Ishikawa (cell line): ENCODE measurements at regions not wholly inside any gene's neighbourhood (a gene's known extent, or its start where the extent isn't known, plus 50 kb on each side); places are given as distances from the start of the nearest gene placed in this dataset.

Source experiments
- CEBPB ChIP-seq: IDR thresholded peaks from 2 replicates; pipeline ENCODE4 v1.6.1; 2012
- CREB1 ChIP-seq: IDR thresholded peaks from 2 replicates; pipeline ENCODE4 v1.6.1; 2012; ENCODE audit warnings: low read depth
- EGR1 ChIP-seq: IDR thresholded peaks from 2 replicates; pipeline ENCODE4 v1.6.1; 2012
- EP300 ChIP-seq: IDR thresholded peaks from 2 replicates; pipeline ENCODE4 v1.6.1; 2012; ENCODE audit warnings: borderline replicate concordance
- FOXM1 ChIP-seq: IDR thresholded peaks from 2 replicates; pipeline ENCODE4 v1.6.1; 2012; ENCODE audit warnings: low read depth, borderline replicate concordance
- MAX ChIP-seq: IDR thresholded peaks from 2 replicates; pipeline ENCODE4 v1.6.1; 2012
- NFIC ChIP-seq: IDR thresholded peaks from 2 replicates; pipeline ENCODE4 v1.6.1; 2012
- RAD21 ChIP-seq: IDR thresholded peaks from 2 replicates; pipeline ENCODE4 v1.6.1; 2012; ENCODE audit warnings: low read depth
- REST ChIP-seq: IDR thresholded peaks from 2 replicates; pipeline ENCODE4 v1.6.1; 2012; ENCODE audit warnings: low read depth, mild to moderate bottlenecking
- TAF1 ChIP-seq: IDR thresholded peaks from 2 replicates; pipeline ENCODE4 v1.6.1; 2012; ENCODE audit warnings: low read depth, mild to moderate bottlenecking
- TCF12 ChIP-seq: IDR thresholded peaks from 2 replicates; pipeline ENCODE4 v1.6.1; 2012; ENCODE audit warnings: low read depth
- TEAD4 ChIP-seq: IDR thresholded peaks from 2 replicates; pipeline ENCODE4 v1.6.1; 2012
- USF1 ChIP-seq: IDR thresholded peaks from 2 replicates; pipeline ENCODE4 v1.6.1; 2012
- YY1 ChIP-seq: IDR thresholded peaks from 2 replicates; pipeline ENCODE4 v1.6.1; 2012; ENCODE audit warnings: low read depth
- ZBTB7A ChIP-seq: IDR thresholded peaks from 2 replicates; pipeline ENCODE4 v1.6.1; 2012; ENCODE audit warnings: low read depth

- TF ChIP-seq RAD21 (no peak), CEBPB (no peak), CREB1 (no peak), TCF12 (no peak), FOXM1 (no peak), YY1 (no peak), TAF1 (no peak), ZBTB7A (no peak)
These were observed 111.6 kb upstream of the PIEZO2 start for GRCh38 chr18:11260961-11261461.

GRCh38 chr18:11259469-11260150 lies 110.2 kb upstream of the PIEZO2 start:
- TF ChIP-seq USF1 (no peak), CREB1 (no peak), EP300 (no peak), FOXM1 (no peak), EGR1 (no peak), MAX (no peak)

- TF ChIP-seq REST (no peak), MAX (no peak), USF1 (no peak), YY1 (no peak), CREB1 (no peak), EP300 (no peak), NFIC (no peak), TCF12 (no peak), RAD21 (no peak), CEBPB (no peak), TAF1 (no peak), FOXM1 (no peak), TEAD4 (no peak), EGR1 (no peak), ZBTB7A (no peak)
These were observed 108.8 kb upstream of the PIEZO2 start for GRCh38 chr18:11258039-11258610.

- no peak for TF ChIP-seq EGR1
- no peak for TF ChIP-seq CEBPB
- TF ChIP-seq RAD21 = no peak
- no peak for TF ChIP-seq USF1
- TF ChIP-seq TAF1 = no peak
- no peak for TF ChIP-seq CREB1
- TF ChIP-seq TCF12 = no peak
- no peak for TF ChIP-seq MAX
- no peak for TF ChIP-seq REST
- TF ChIP-seq NFIC = no peak
- TF ChIP-seq YY1 = no peak
- no peak for TF ChIP-seq ZBTB7A
- no peak for TF ChIP-seq TEAD4
- no peak for TF ChIP-seq EP300
- TF ChIP-seq FOXM1 = no peak
These were observed 106.9 kb upstream of the PIEZO2 start for GRCh38 chr18:11256251-11256650.

- no peak for TF ChIP-seq REST
These were observed 102.5 kb upstream of the PIEZO2 start for GRCh38 chr18:11251891-11252270.
